Common myeloid progenitor, CD34-positive (primary cell): ENCODE measurements at regions not wholly inside any gene's neighbourhood (a gene's known extent, or its start where the extent isn't known, plus 50 kb on each side); places are given as distances from the start of the nearest gene placed in this dataset.

ENCODE experiments used
- CTCF ChIA-PET: fragments of 350-600 bp; sonication (Branson Sonifier 250); formaldehyde crosslinking; loops from one replicate; lab custom pipeline; 2021; ENCODE audit warnings: antibody characterized with exemption; lab: Charles Lee
- POLR2A ChIA-PET: fragments of 350-600 bp; sonication (Branson Sonifier 250); formaldehyde crosslinking; loops from one replicate; lab custom pipeline; 2021; ENCODE audit warnings: antibody characterized with exemption; lab: Charles Lee
- DNase-seq, 3 donors: peaks; one replicate each; pipeline versions ENCODE4 v3.0.0 to v3.0.0-alpha.2; 2013
- H3K27ac ChIP-seq, 2 experiments: 1 replicate in 1 of 2; 2 replicates in 1 of 2; pipeline ENCODE4 v1.7.0; 2013; ENCODE audit warnings: inconsistent platforms in 2 of 2, low read length in 2 of 2, mild to moderate bottlenecking in 2 of 2, low read depth in 1 of 2, moderate library complexity in 1 of 2; ENCODE audit not compliant: severe bottlenecking in 2 of 2, insufficient read depth in 1 of 2, poor library complexity in 1 of 2
- H3K27me3 ChIP-seq, 5 experiments: replicated peaks in 2 of 5; 1 replicate in 3 of 5; 2 replicates in 2 of 5; pipeline versions ENCODE4 v1.6.1 to v1.7.0; 2013; ENCODE audit warnings: low read length in 4 of 5, mild to moderate bottlenecking in 2 of 5, moderate library complexity in 2 of 5, inconsistent platforms in 1 of 5; ENCODE audit not compliant: insufficient read depth in 5 of 5, control insufficient read depth in 4 of 5
- H3K36me3 ChIP-seq, 4 experiments: 1 replicate in 2 of 4; 2 replicates in 2 of 4; pipeline versions ENCODE4 v1.6.1 to v1.7.0; 2013; ENCODE audit warnings: low read length in 3 of 4, control low read depth in 1 of 4, mild to moderate bottlenecking in 1 of 4; ENCODE audit not compliant: control insufficient read depth in 4 of 4, insufficient read depth in 4 of 4
- H3K4me1 ChIP-seq, 4 experiments: 1 replicate in 3 of 4; 2 replicates in 1 of 4; pipeline versions ENCODE4 v1.6.1 to v1.7.1; 2013; ENCODE audit warnings: low read length in 3 of 4, mild to moderate bottlenecking in 3 of 4, control low read depth in 1 of 4, inconsistent platforms in 1 of 4, moderate library complexity in 1 of 4; ENCODE audit not compliant: control insufficient read depth in 4 of 4, insufficient read depth in 4 of 4; ENCODE audit errors: control extremely low read depth in 1 of 4
- H3K4me3 ChIP-seq, 7 experiments: 1 replicate in 4 of 7; 2 replicates in 3 of 7; pipeline versions ENCODE4 v1.5.1 to v1.7.0; 2013; ENCODE audit warnings: mild to moderate bottlenecking in 7 of 7, low read length in 6 of 7, moderate library complexity in 6 of 7, inconsistent platforms in 2 of 7, low read depth in 2 of 7, control low read depth in 1 of 7; ENCODE audit not compliant: insufficient read depth in 4 of 7, control insufficient read depth in 1 of 7; ENCODE audit errors: extremely low read depth in 1 of 7
- H3K9me3 ChIP-seq, 5 experiments: 1 replicate in 4 of 5; 2 replicates in 1 of 5; pipeline versions ENCODE4 v1.6.1 to v1.7.1; 2013; ENCODE audit warnings: low read length in 4 of 5, mild to moderate bottlenecking in 2 of 5, inconsistent platforms in 1 of 5, low read depth in 1 of 5, moderate library complexity in 1 of 5; ENCODE audit not compliant: control insufficient read depth in 4 of 5, insufficient read depth in 2 of 5; ENCODE audit errors: control extremely low read depth in 1 of 5
- WGBS: methylation state at CpG from one replicate; pipeline ENCODE4 v1.1.5; 2013; ENCODE audit not compliant: insufficient coverage; 5-methylcytosine and 5-hydroxymethylcytosine counted together

GRCh38 chr10:8378198-8378983 lies 323.9 kb downstream of the GATA3 start:
- ChIA-PET POLR2A (no interaction called here), CTCF (no interaction called here)
- WGBS = 95% methylated on average over 5 of the region's 10 CpGs
- Histone ChIP-seq H3K36me3 (no peaks in the 10 kb centered on the region), H3K4me3 (no peak overlapping the region), H3K9me3 (no peaks in the 10 kb centered on the region), H3K4me1 (no peaks in the 10 kb centered on the region), H3K27ac (no peak overlapping the region), H3K27me3 (no peaks in the 10 kb centered on the region)
- no peak for DNase-seq

- DNase-seq = no peak
- 61% methylated on average over 9 of the region's 9 CpGs for WGBS
- Histone ChIP-seq H3K27me3 (no peaks in the 10 kb centered on the region), H3K9me3 (no peaks in the 10 kb centered on the region), H3K27ac (no peak overlapping the region), H3K36me3 (no peaks in the 10 kb centered on the region), H3K4me3 (no peak overlapping the region), H3K4me1 (no peaks in the 10 kb centered on the region)
- POLR2A ChIA-PET = interaction anchor here (1.1 kb wide), 1 partner anchor 16 kb away, joined by 3 read pairs; no protein-coding TSS in a partner anchor
- CTCF ChIA-PET = no interaction called here
Observed at GRCh38 chr10:8379906-8380832, 325.7 kb downstream of the GATA3 start.

- CTCF ChIA-PET = no interaction called here
- H3K36me3 ChIP-seq = no peaks in the 10 kb centered on the region
- peak in 1 of 3 donors; percentile 23 for DNase-seq
- no peaks in the 10 kb centered on the region for H3K27me3 ChIP-seq
- WGBS = 94% methylated on average over 3 of the region's 3 CpGs
- no peak overlapping the region for H3K27ac ChIP-seq
- H3K4me1 ChIP-seq = no peaks in the 10 kb centered on the region
- POLR2A ChIA-PET = interaction anchor here (1.1 kb wide), 1 partner anchor 15 kb away, joined by 3 read pairs; no protein-coding TSS in a partner anchor
- H3K9me3 ChIP-seq = no peaks in the 10 kb centered on the region
- no peak overlapping the region for H3K4me3 ChIP-seq
Observed at GRCh38 chr10:8380833-8381496, 326.5 kb downstream of the GATA3 start.

GRCh38 chr10:8386781-8387180 lies 332.3 kb downstream of the GATA3 start:
- Histone ChIP-seq H3K4me3 (no peak overlapping the region), H3K4me1 (no peaks in the 10 kb centered on the region), H3K27me3 (no peaks in the 10 kb centered on the region), H3K9me3 (no peaks in the 10 kb centered on the region), H3K36me3 (no peaks in the 10 kb centered on the region), H3K27ac (no peak overlapping the region)
- CTCF ChIA-PET = interaction anchor here (1.1 to 2.3 kb wide), 2 partner anchors 12 to 16 kb away, joined by 3 to 7 read pairs; no protein-coding TSS in a partner anchor
- POLR2A ChIA-PET = interaction anchor here (0.7 kb wide), 1 partner anchor 191 kb away, joined by 3 read pairs; no protein-coding TSS in a partner anchor
- 99% methylated on average over 7 of the region's 8 CpGs for WGBS
- no peak for DNase-seq

- ChIA-PET POLR2A (interaction anchor here (0.6 kb wide), 1 partner anchor 38 kb away, joined by 4 read pairs; no protein-coding TSS in a partner anchor), CTCF (interaction anchor here (1.1 to 1.7 kb wide), 2 partner anchors 11 to 13 kb away, joined by 3 to 4 read pairs; no protein-coding TSS in a partner anchor)
- Histone ChIP-seq H3K27me3 (no peaks in the 10 kb centered on the region), H3K4me3 (no peak overlapping the region), H3K36me3 (no peaks in the 10 kb centered on the region), H3K4me1 (peaks cover 0 to 3% (median 1%) of the 10 kb centered on the region in 4 experiments), H3K27ac (no peak overlapping the region), H3K9me3 (no peaks in the 10 kb centered on the region)
- WGBS = no CpG with 5 or more reads among the region's 2 CpGs
- DNase-seq = peak in 2 of 3 donors; percentile 32 to 40
Observed at GRCh38 chr10:8389630-8390029, 335.1 kb downstream of the GATA3 start.

- no peak overlapping the region for H3K4me3 ChIP-seq
- H3K4me1 ChIP-seq = peaks cover 0 to 3% (median 1%) of the 10 kb centered on the region in 4 experiments
- ChIA-PET POLR2A (interaction anchor here (0.6 kb wide), 1 partner anchor 16 kb away, joined by 6 read pairs; no protein-coding TSS in a partner anchor), CTCF (no interaction called here)
- H3K9me3 ChIP-seq = no peaks in the 10 kb centered on the region
- H3K27ac ChIP-seq = no peak overlapping the region
- DNase-seq = no peak
- H3K27me3 ChIP-seq = no peaks in the 10 kb centered on the region
- no peaks in the 10 kb centered on the region for H3K36me3 ChIP-seq
- WGBS = 100% methylated on average over 1 of the region's 2 CpGs
Observed at GRCh38 chr10:8392216-8392615, 337.7 kb downstream of the GATA3 start.
